HG02885 (cell line): ENCODE measurements at regions not wholly inside any gene's neighbourhood (a gene's known extent, or its start where the extent isn't known, plus 50 kb on each side); places are given as distances from the start of the nearest gene placed in this dataset.
"Not testable (repeated sequence)": the region's sequence is repeated elsewhere in the genome, so short reads cannot be mapped to it uniquely, and the experiment has no call there.

Experiments used
- ATAC-seq: cut with Tn5 transposase; IDR thresholded peaks from one replicate; pipeline ENCODE4 v1.9.1; 2021; ENCODE audit warnings: mild to moderate bottlenecking; ENCODE audit not compliant: unreplicated experiment, poor library complexity

DNA sequence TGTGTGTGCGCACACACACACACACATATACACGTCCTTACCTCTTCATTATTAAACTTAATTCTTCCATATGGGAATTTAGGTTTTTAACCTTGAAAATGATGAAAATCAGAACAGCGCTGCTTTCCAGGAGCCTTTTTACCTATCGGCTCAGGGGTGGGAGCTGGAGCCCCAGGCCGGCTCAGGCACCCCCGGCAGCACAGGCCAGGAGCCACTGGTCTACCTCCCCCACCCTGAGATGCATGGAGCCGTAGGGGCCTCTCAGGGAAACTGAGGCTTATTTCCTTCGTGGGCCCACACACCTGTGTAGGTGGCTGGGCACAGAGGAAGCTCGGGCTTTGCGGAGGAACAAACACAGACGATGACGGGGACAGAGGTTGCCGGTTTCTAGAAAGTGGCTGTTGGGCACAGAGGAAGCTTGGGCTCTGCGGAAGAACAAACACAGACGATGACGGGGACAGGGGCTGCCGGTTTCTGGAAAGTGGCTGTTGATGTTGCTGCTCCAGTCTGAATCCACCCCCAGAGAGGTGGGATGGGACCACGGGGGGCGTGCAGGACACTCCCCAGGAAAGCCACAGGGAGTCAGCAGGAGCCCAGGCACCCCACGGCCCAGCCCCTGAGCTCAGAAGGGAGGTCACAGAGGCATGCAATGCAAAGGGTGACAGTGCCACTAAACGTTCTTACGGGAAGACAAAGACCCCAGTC is 149.4 kb downstream of the BRD1 start:
- no peak for ATAC-seq

DNA sequence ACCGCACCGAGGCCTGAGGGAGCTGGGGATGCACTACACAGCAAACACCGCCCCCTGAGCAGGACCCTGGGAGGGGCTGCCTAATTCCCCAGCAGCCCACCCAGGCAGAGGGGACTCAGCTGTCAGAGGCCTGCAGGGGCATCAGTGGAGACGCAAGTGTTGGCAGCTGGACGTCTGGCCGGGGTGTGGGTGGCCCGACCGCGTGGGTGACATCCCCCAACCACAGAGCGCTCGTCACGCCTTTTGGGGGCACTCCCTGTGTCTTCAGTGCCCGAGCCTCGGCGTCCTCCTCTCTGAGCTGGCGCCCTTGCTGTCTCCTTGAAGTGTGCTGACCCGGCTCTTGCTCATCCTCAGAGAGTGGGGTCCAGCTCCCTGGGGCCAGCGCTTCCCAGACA is 150.2 kb downstream of the BRD1 start:
- ATAC-seq: no peak

DNA sequence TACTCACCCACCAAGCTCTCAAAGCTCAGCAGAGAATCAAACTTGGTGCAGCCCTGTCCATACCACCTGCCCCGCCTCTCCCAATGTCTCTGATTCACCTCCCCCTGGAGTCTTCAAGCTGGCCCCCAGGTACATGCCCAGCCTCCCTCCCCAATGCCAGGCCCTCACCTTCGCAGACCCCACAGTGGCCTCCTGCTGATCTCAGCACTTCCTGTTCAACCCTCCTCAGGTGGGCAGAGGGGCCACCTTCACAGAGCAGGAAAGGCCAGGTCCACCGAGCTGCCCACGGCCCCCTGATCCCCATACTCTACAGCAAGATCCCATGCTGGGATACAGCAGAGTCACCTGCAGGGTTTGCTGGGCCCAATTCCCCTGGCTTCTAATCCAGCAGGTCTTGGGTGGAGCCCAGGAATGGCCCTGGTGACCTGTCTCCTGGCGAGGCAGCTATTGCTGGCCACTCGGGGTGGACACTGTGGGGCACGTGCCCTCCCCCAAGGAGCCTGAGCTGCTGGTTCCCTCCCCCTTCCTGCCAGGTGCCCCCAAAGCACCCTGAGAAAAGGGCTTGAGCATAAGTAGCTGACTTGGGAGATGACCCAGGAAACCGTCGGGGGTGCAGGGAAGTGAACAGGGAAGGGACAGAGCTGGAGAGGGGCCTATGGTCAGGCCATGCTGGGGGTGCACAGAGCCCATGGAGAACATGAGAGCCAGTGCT is 150.7 kb downstream of the BRD1 start:
- no peak for ATAC-seq

DNA sequence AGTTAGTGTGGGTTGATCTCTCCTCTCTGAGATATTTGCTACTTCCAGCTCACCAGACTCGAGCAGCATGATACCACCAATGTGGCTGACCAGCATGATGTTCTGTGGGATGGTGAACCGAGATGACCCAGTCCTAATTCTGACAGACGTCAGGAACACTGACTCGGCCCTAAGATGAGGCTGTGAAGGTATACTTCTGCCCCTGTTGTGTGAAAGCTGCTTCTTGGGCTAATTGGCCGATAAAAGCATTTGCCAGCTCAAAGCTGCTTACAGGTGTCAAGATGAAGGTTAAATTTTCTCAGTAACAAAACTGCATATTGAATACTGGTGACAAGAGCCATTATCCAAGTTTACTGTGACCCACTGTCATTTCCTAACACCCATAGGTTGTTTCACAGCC is 151.4 kb downstream of the BRD1 start:
- no peak for ATAC-seq

DNA sequence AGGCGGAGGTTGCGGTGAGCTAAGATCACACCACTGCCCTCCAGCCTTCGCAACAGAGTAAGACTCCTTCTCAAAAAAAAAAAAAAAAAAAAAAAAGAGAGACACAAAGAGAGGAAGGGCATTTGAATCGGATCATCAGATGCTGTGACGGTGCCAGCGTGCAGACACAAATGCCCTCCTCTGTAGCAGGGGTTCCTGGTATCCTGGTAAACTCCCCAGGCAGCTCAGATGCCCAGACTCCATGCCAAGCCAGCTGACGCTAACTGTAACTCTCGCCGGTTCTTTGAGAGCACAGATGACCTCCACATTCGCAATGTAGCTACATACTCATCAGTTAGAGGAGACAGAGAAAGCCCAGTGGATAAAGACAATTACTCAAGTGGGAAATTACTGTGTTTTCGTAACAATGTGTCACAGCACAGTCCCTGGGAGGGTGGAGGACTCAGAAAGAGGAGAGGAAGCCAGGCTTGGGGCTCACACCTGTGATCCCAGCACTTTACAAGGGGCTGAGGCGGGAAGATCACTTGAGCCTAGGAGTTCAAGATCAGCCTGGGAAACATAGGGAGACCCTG is 153.1 kb downstream of the BRD1 start:
- ATAC-seq: no peak

DNA sequence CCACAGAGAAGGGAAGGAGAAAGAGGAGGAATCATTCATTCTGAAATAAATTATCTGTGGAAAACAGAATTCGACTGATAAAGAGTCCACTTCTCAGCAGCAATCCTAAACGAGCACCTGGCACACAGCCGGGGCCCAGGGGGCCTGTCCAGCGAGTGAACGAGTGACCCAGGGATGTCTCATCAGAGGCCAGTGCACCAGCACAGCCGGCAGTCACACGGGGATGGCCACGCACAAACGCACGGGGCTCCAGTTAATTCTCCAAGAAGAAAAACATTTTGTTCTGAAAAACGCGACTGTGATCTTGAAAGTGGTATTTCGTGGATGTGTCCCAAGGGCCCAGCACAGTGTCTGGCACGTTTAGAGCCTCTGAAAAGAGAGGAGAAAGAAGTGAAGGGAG is 154.6 kb downstream of the BRD1 start:
- ATAC-seq: no peak

DNA sequence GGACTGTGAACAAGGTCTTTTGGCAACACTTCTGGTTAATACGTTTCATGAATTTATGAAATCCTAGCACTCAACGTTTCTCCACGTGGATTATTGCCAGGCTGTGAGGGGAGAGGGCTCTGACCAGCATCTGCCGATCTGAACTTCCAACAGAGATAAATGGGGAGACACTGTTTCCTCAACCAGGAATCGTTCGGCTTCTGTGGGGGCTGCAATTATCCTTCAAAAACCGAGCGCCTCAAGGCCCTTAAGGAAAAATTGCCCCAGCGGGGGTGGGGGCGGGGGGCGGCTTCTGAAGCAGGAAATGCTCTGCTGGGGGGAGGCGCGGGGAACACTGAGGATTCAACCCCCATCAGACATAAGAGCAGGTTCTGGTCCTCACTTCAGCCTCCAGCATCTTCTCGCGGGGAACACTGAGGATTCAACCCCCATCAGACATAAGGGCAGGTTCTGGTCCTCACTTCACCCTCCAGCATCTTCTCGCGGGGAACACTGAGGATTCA is 155.6 kb downstream of the BRD1 start:
- ATAC-seq: no peak

DNA sequence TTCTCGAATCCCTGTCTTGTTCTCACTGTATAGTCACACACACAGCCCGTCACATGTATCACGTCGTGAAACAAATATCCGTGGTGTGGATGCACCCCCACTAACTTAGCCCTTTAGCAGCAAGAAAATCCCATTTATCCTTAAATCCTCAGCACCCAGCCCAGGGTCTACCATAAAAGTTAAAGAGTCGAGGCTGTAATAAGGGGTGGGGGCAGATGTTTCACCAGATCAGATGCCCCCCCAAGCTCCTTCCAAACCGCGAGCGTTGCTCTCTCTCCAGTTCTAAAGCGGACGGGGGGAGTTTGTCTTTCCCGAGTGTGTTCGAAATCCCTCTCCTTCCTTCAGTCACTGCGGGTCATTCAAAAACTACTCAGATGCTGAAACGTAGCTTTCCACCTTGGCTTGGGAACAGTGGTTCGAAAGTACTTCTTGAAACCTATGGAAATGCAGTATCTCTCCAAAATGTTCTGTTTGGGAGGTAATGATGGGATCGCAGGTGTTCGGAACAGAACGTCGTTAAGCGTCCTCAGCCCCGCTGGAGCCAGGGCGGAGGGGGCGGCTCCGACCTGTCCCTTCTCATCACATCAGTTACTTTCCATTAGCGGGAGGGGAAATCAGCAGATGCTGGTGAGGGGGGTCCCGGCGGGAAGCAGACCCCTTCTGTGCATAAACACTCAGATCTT is 156.2 kb downstream of the BRD1 start:
- no peak for ATAC-seq

DNA sequence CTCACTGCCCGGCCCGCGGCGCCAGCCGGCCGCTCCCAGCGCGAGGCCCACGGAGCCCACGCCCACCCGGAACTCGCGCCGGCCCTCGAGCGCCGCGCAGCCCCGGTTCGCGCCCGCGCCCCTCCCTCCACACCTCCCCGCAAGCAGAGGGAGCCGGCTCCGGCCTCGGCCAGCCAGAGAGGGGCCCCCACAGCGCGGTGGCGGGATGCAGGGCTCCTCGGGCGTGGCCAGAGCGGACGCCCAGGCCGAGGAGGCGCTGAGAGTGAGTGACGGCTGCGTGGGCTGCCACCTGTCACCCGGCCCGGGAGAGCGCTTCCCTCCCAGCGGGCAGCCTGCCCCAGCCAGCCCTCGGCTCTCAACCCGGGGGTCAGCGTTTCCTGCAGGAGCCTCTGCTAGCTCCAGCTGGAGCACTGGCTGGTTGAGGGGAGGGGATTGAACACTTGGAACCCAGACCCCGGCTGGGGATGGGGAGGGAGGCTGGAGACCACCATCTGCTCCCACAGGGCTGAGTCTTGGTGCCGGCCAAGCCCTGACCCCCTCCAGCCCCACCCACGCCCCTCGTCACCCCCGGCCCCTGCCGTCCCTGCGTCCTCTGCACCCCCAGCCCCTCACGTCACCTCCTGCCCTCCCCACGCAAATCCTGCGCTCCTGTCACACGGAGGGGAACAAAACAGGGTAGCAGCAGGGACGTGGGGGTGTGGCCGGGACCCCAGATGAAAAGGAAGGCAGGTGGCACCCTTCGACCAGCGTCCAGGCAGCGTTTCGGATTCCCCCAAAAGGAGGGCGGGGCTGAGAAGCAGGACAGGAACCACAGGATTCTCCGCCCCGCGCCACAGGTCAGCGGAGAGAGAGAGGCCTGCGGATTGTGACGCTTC is 157.0 kb downstream of the BRD1 start:
- no peak for ATAC-seq

DNA sequence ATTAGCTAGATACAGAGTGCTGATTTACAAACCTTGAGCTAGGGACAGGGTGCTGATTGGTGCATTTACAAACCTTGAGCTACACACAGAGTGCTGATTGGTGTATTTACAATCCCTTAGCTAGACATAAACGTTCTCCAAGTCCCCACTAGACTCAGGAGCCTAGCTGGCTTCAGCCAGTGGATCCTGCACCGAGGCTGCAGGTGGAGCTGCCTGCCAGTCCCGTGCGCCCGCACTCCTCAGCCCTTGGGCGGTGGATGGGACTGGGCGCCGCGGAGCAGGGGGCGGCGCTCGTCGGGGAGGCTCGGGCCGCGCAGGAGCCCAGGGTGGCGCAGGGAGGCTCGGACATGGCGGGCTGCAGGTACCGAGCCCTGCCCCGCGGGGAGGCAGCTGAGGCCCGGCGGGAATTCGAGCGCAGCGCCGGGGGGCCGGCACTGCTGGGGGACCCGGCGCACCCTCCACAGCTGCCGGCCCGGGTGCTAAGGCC is 157.7 kb downstream of the BRD1 start:
- ATAC-seq: not testable (repeated sequence)

DNA sequence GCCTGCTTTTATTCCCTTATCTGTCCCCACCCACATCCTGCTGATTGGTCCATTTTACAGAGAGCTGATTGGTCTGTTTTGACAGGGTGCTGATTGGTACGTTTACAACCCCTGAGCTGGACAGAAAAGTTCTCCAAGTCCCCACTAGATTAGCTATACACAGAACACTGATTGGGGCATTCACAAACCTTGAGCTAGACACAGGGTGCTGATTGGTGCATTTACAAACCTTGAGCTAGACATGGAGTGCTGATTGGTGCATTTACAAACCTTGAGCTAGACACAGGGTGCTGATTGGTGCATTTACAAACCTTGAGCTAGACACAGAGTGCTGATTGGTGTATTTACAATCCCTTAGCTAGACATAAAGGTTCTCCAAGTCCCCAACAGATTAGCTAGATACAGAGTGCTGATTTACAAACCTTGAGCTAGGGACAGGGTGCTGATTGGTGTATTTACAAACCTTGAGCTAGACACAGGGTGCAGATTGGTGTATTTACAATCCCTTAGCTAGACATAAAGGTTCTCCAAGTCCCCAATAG is 158.2 kb downstream of the BRD1 start:
- ATAC-seq: not testable (repeated sequence)

DNA sequence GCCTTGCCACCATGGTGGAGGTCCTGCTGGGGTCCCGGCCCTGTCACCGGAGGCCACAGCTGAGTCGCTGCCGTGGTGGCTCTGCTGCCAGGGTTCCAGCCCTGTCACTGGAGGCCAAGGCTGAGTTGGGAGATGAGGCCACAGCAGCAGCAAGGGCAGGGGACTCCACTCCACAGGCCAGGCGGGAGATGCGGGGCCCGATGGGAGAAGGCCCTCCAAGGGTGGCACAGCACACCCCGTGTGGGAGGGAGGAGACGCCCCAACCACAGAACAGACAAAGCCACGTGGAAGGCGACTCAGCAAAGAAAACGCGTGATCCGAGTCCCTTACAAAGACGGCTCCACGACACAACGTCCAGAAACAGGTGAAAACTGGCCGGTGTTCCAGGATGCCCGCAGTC is 159.3 kb downstream of the BRD1 start:
- no peak for ATAC-seq

DNA sequence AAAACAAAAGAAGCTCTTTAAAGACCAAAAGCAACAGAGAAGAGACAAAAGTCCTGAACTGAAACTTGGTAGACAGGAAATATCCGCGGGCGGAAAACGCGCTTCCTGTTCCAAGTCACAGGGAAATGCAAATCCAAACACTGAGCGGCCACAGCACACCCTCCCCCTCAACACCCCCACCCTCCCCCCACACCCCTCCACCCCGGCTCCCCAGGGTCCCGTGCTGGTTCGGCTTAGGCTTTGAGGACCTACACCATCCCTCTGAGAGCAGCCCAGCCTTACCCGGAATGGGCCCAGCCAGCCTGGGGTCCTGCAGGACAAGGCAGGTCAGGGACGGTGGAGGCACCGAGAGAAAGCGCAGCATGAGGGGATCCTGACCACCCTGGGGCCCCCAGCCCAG is 160.4 kb downstream of the BRD1 start:
- ATAC-seq: no peak

DNA sequence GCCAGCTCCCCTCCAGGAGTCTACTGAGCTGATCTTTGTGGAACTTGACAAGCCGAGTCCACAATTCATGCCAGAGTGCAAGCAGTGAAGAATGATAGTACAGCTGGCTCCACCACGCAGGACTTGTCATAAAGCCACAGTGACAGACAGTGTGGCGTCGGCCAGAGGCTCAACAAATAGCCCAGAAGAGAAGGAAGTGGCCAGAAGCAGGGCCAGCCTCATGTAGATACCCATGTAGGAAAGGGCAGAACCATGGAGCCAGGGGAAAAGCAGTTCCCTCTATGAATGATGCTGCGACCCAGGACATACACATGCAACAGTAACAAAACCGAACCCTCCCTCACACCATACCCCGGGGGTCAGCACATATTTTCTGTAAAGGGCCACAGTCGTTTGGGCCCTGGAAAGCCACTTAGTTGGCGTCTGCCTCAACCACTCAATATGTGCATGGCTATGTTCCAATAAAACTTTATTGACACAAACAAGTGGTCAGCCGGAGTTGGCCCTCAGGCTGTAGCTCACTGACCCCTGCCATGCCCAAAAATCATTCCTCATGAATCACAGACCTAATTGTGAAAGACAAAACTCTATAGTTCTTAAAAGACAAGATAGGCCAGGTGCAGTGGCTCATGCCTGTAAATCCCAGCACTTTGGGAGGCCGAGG is 161.4 kb downstream of the BRD1 start:
- ATAC-seq: no peak

DNA sequence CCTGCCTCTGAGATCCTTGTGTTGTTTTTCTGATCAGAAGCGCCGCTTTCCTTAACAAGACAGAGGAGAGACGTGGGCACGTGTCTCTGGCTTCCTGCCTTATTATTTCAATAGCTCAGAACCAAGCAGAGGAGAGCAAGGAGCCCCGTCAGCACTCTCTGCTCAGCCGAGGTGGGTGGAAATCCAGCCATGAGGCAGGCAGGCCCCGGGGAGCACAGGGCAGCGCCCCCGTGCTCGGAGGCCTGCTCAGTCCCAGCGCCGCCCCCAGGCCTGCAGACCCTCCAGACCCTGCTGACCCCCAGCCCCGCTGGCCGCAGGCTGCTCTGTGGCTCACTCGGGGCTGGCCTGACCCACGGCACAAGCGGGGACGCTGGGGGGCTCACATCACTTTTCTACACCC is 162.8 kb downstream of the BRD1 start:
- ATAC-seq: no peak

DNA sequence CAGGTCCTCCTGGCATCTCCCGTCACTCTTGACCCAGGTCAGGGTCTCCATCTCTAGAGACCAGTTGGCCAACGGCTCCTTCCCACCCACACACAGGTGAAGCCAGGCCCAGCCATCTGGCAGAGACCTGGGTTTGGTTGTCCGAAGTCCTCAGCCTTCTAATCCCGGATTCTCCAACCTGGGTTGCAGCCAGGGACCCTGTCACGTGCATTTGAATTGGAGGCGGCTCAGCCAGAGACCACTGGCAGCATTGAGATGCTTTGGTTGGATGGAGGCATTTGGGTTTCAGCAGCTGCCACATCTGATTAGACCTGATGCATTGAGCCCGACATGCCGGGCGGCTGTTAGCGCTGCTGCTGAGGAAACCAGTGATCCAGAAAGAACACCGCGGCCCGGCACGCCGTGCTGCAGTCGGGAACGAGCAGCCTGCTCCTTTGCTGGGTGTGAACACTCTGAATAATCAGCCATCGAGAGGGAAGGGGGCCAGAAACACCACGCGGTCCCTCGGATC is 163.2 kb downstream of the BRD1 start:
- ATAC-seq: no peak

DNA sequence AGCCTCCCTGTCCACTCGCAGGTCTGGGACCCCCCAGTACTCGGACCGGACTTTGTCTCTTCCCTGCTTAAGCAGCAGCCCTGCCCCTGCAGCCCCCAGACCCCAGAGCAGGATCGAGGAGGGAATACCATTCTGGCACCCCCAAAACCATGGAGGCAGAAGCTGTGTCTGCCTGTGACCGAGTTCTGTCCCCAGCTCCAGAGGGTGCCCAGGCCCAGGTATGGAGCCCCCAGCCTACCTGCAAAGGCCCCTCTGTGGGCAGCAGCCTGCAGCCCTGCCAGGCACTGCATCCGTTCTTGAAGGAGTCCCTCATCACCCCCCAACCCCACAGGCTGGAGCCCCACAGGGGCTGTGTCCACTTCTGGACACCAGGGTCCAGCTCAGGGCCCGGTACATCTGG is 163.8 kb downstream of the BRD1 start:
- ATAC-seq: no peak

DNA sequence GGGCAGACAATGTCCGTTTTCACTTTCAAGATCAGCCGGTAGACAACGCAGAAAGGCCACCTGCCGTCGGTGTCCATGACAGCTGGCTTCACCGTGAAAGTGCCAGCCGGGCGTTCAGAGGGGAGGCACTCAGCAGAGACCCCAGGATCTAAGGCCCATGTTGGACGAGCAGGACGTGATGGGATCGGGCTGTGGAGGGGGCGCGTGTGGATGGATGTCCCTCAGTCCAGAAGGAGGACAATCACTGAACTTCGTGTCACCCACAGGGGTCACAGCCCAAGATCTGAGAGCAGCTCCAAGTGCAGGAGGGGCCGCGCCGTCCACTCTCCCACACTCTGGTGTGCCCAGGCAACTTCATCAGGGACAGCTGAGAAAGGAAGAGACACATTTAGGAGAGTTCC is 164.4 kb downstream of the BRD1 start:
- no peak for ATAC-seq

DNA sequence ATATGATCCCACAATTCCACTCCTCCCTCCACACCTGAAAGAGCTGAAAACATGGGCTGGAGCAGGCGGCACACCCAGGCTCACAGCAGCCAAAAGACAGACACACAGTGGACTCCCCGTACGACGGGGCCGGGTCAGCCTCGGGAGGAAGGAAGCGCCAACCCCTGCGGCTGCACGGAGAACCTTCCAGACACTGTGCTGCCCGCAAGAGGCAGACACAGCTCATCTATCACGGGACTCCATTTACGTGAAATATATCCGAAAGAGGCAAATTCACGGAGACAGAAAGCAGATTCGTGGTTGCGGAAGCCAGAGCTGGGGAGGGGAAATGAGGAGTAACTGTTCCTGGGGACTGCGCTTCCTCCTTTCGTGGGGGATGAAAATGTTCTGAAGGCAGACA is 165.0 kb downstream of the BRD1 start:
- ATAC-seq: no peak
